Colon (tissue), 2 donors: ENCODE measurements at regions not wholly inside any gene's neighbourhood (a gene's known extent, or its start where the extent isn't known, plus 50 kb on each side); places are given as distances from the start of the nearest gene placed in this dataset.

Experiments
- FAIRE-seq: peaks from 2 replicates; lab custom pipeline; 2012; peaks lifted over from hg19 to GRCh38; lab: Jason Lieb, UNC
- donor health status: control.
- donor health status: control.

- FAIRE-seq = no peak
These were observed 64.8 kb upstream of the CLSTN2 start for GRCh38 chr3:139870000-139870675.

GRCh38 chr3:139868773-139869172 lies 66.2 kb upstream of the CLSTN2 start:
- FAIRE-seq = peak; percentile 33

GRCh38 chr3:139848660-139849059 lies 86.3 kb upstream of the CLSTN2 start:
- no peak for FAIRE-seq

GRCh38 chr3:139846729-139847128 lies 88.3 kb upstream of the CLSTN2 start:
- FAIRE-seq = no peak

- FAIRE-seq = no peak
These were observed 95.3 kb upstream of the CLSTN2 start for GRCh38 chr3:139839659-139840058.

GRCh38 chr3:139839014-139839413 lies 96.0 kb upstream of the CLSTN2 start:
- FAIRE-seq = no peak

GRCh38 chr3:139838269-139838957 lies 96.6 kb upstream of the CLSTN2 start:
- no peak for FAIRE-seq

GRCh38 chr3:139836698-139837464 lies 98.1 kb upstream of the CLSTN2 start:
- no peak for FAIRE-seq

- no peak for FAIRE-seq
These were observed 98.9 kb upstream of the CLSTN2 start for GRCh38 chr3:139835830-139836683.

- no peak for FAIRE-seq
These were observed 102.0 kb upstream of the CLSTN2 start for GRCh38 chr3:139832998-139833397.

GRCh38 chr3:139830817-139831216 lies 104.2 kb upstream of the CLSTN2 start:
- FAIRE-seq = no peak

GRCh38 chr3:139827833-139828232 lies 107.2 kb upstream of the CLSTN2 start:
- no peak for FAIRE-seq

- FAIRE-seq = no peak
These were observed 110.1 kb upstream of the CLSTN2 start for GRCh38 chr3:139824864-139825263.

- FAIRE-seq = no peak
These were observed 120.3 kb upstream of the CLSTN2 start for GRCh38 chr3:139814646-139815045.

- FAIRE-seq = no peak
These were observed 123.7 kb upstream of the CLSTN2 start for GRCh38 chr3:139811331-139811730.

GRCh38 chr3:139808201-139808600 lies 126.8 kb upstream of the CLSTN2 start:
- FAIRE-seq = no peak

GRCh38 chr3:139803294-139803693 lies 125.5 kb upstream of the NMNAT3 start:
- no peak for FAIRE-seq

GRCh38 chr3:139797724-139798343 lies 120.1 kb upstream of the NMNAT3 start:
- no peak for FAIRE-seq

- FAIRE-seq = no peak
These were observed 116.9 kb upstream of the NMNAT3 start for GRCh38 chr3:139794469-139795265.

GRCh38 chr3:139793408-139793807 lies 115.6 kb upstream of the NMNAT3 start:
- no peak for FAIRE-seq

- no peak for FAIRE-seq
These were observed 102.8 kb upstream of the NMNAT3 start for GRCh38 chr3:139780593-139780992.
